Neural cell (in vitro differentiated cells): ENCODE measurements at regions not wholly inside any gene's neighbourhood (a gene's known extent, or its start where the extent isn't known, plus 50 kb on each side); places are given as distances from the start of the nearest gene placed in this dataset.
"Not testable (repeated sequence)": the region's sequence is repeated elsewhere in the genome, so short reads cannot be mapped to it uniquely, and the experiment has no call there.

Experiments used
- CTCF ChIP-seq: fragments of 450-650 bp; IDR thresholded peaks from 2 replicates; pipeline ENCODE4 v1.5.1; 2014; ENCODE audit warnings: antibody characterized with exemption, mild to moderate bottlenecking, moderate library complexity; ENCODE audit not compliant: poor library complexity, severe bottlenecking
- EP300 ChIP-seq: fragments of 450-650 bp; conservative IDR thresholded peaks from 2 replicates; pipeline ENCODE4 v1.6.1; 2014; ENCODE audit warnings: antibody characterized with exemption, mild to moderate bottlenecking, moderate library complexity; ENCODE audit not compliant: poor library complexity, severe bottlenecking
- EZH2 ChIP-seq: fragments of 200-600, 300-800 bp; shearing (Covaris generic), sonication (generic); IDR thresholded peaks from 2 replicates; pipeline ENCODE4 v1.6.1; 2014; ENCODE audit warnings: antibody characterized with exemption, low read length, borderline replicate concordance, mild to moderate bottlenecking; ENCODE audit not compliant: insufficient read depth, poor library complexity, severe bottlenecking
- MXI1 ChIP-seq: fragments of 450-650 bp; conservative IDR thresholded peaks from 2 replicates; pipeline ENCODE4 v1.6.1; 2014; ENCODE audit warnings: antibody characterized with exemption, mild to moderate bottlenecking; ENCODE audit not compliant: poor library complexity, severe bottlenecking
- POLR2AphosphoS5 ChIP-seq: IDR thresholded peaks from 2 replicates; pipeline ENCODE4 v1.6.1; 2012
- RAD21 ChIP-seq: fragments of 450-650 bp; conservative IDR thresholded peaks from 2 replicates; pipeline ENCODE4 v1.6.1; 2014; ENCODE audit warnings: antibody characterized with exemption, mild to moderate bottlenecking, moderate library complexity
- REST ChIP-seq: IDR thresholded peaks from 2 replicates; pipeline ENCODE4 v1.6.1; 2012; ENCODE audit warnings: borderline replicate concordance
- TAF1 ChIP-seq: IDR thresholded peaks from 2 replicates; pipeline ENCODE4 v1.6.1; 2012; ENCODE audit warnings: low read depth

DNA sequence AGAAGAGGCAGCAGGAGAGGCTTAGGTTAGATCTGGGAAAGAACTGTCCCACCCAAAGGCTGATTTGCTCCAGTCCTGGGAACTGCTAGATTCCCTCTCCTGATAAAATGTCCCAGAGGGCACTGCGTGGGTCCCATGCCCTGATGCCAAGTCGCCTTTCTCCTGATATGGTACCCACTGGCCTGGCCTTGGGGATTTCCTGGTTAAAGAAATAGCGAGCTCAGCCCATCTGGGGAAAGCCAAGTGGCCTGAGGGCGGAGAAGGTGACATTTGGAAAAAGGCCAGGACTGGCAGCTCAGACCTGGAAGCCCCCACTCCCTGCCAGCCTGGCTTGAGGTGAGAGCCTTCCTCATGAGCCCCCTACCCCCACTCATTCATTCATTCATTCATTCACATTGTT lies 94.2 kb downstream of the NSUN5 start:
- TF ChIP-seq CTCF, MXI1, POLR2AphosphoS5, REST, EP300, RAD21, TAF1, EZH2: not testable (repeated sequence)
